Fibroblast of pulmonary artery (primary cell): ENCODE measurements at regions not wholly inside any gene's neighbourhood (a gene's known extent, or its start where the extent isn't known, plus 50 kb on each side); places are given as distances from the start of the nearest gene placed in this dataset.

ENCODE experiments used
- DNase-seq: peaks from one replicate; pipeline ENCODE4 v3.0.0-alpha.2; 2010; ENCODE audit warnings: low read depth
- H3K4me3 ChIP-seq: replicated peaks from 2 replicates; pipeline ENCODE4 v1.5.1; 2011; ENCODE audit warnings: low read depth, mild to moderate bottlenecking, control low read depth, low read length, moderate library complexity
- TF ChIP-seq, protein P1 (sequence below): IDR thresholded peaks from 2 replicates; pipeline ENCODE4 v1.5.1; 2011; ENCODE audit warnings: mild to moderate bottlenecking, control low read depth, low read length, inconsistent platforms; ENCODE audit errors: missing control alignments

DNA sequence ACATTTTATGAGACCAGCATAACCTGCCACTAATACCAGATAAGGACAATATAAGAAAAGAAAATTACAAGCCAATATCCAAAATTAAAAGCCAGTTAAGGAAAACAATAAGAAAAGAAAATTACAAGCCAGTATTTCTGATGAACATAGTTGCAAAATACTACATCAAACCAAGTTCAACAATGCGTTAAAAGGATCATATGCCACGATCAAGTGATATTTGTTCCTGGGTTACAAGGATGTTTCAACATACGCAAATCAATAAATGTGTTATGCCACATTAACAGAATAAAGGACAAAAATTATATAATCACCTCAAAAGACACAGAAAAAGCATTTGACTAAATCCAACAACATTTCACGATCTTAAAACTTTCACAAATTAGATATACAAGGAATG, 431.9 kb downstream of the ELAVL2 start:
- no peak for DNase-seq
- no peak overlapping the region for H3K4me3 ChIP-seq
- TF ChIP-seq, protein P1, sequence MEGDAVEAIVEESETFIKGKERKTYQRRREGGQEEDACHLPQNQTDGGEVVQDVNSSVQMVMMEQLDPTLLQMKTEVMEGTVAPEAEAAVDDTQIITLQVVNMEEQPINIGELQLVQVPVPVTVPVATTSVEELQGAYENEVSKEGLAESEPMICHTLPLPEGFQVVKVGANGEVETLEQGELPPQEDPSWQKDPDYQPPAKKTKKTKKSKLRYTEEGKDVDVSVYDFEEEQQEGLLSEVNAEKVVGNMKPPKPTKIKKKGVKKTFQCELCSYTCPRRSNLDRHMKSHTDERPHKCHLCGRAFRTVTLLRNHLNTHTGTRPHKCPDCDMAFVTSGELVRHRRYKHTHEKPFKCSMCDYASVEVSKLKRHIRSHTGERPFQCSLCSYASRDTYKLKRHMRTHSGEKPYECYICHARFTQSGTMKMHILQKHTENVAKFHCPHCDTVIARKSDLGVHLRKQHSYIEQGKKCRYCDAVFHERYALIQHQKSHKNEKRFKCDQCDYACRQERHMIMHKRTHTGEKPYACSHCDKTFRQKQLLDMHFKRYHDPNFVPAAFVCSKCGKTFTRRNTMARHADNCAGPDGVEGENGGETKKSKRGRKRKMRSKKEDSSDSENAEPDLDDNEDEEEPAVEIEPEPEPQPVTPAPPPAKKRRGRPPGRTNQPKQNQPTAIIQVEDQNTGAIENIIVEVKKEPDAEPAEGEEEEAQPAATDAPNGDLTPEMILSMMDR: no peak

DNA sequence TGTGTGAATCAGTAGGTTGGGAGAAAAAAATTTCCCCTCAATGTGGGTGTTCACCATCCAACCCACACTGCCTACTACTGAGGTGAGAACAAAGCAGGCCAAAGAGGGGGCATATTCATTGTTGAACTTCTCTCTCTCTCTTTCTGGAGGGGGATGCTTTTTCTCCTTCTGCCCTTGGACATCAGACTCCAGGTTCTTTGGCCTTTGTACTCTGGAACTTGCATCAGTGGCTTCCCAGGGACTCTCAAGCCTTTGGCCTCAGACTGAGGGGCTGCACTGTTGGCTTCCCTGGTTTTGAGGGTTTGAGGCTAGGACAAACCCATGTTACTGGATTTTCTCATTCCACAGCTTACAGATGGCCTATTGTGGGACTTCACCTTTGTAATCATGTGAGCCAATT, 417.2 kb downstream of the ELAVL2 start:
- no peak overlapping the region for H3K4me3 ChIP-seq
- DNase-seq: no peak
- TF ChIP-seq, protein P1: no peak

DNA sequence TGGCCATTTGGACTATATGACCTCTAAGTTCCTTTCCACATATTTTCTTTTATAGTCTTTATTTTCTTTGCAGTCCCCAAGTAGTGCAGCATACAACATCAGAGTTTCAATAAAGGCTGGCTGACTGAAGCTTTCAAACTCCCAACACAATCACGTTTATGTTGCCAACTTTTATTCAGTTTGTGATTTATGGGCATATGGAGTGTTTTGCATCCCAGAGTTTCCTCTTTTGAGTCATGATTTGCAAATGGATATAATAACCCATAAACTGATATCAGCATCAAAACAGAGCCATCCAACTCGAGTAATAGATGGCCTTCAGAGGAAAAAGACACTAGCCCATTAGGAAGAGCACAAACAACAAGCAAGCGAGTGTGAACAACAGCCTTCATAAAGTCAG, 414.0 kb downstream of the ELAVL2 start:
- H3K4me3 ChIP-seq: no peak overlapping the region
- TF ChIP-seq, protein P1: no peak
- DNase-seq: no peak

DNA sequence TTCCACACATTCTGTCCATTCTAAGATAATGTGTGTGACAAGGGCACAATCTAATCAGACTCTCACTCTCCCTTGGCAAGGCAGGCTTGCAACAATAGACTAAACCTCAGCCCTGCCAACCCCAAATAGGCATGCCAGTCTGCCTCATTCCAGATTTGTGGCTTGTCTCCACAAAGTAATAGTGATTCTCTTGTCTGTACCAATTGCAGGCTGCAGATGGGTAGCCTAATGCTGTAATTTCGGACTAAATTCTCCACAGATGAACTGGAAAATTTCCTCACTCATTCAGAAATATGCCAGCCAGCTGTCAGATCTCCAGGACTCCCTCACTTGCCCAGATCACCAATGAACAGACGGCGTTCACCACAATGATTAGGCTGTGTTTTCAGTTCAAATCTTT, 413.6 kb downstream of the ELAVL2 start:
- H3K4me3 ChIP-seq: no peak overlapping the region
- DNase-seq: no peak
- TF ChIP-seq, protein P1: no peak

DNA sequence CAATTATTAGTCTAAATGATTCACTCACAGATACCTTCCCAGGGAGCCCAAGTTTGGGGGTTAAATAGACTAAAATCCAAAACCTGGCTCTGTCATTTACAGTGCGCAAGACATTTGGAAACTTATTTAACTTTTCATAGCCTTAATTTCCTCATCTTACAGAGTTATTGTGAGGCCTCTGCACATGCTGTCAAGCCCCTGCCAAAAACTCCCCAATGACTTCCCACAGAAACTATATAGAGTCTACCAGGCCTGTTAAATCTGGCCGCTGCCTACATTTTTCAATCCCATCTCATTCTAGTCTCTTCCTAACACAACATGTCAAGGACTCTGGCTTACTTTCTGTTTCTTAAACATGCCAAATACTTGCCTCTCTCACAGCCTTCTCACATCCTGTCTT, 412.5 kb downstream of the ELAVL2 start:
- H3K4me3 ChIP-seq: no peak overlapping the region
- TF ChIP-seq, protein P1: no peak
- DNase-seq: no peak

DNA sequence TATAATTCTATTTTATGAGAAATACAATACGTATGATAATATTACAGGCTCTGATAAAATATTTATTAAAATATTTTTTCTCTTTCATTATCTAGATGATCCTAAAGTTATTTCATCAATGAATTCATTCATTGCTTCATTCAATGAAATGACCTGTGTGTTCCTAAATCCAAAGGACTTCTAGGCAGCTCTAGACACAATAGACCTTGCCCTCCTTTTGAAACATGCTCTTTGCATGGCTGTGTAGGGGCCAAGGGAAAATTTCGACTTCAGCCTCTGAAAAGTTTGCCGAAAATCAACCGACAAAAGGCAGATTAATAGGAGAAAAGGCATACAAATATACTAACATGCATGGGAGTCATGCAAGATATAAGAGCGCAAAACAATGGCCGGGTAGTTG, 402.0 kb downstream of the ELAVL2 start:
- H3K4me3 ChIP-seq: no peak overlapping the region
- TF ChIP-seq, protein P1: no peak
- no peak for DNase-seq

DNA sequence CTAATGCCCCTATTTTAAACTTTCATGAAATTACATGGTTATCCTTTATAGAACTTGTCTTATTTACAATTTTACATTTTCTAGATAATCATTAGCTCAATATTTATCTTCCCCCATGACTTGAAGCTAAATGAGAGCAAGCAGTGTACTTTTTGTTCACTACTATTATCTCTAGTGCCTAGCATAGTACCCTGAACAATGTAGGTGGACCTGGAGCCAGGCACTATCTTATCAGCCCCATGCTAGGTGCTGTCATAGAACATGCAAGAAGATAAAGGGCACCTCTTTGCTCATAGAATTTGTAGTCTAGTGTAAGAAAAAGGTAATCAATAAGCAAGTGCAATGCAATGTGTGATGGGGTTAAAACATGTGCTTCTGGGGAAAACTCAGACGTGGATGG, 399.9 kb downstream of the ELAVL2 start:
- TF ChIP-seq, protein P1: no peak
- H3K4me3 ChIP-seq: no peak overlapping the region
- no peak for DNase-seq
